HepG2 (cell line): ENCODE measurements at regions not wholly inside any gene's neighbourhood (a gene's known extent, or its start where the extent isn't known, plus 50 kb on each side); places are given as distances from the start of the nearest gene placed in this dataset.

ENCODE experiments used
- ATAC-seq: fragments of 200-7000 bp; cut with Tn5 transposase; 3 replicates; pipeline ENCODE4 v1.9.1; 2020; ENCODE audit warnings: mild to moderate bottlenecking, moderate library complexity
- BruUV-seq: library from RNA; stranded (reverse); fragments of 400-500 nt; replicated peaks from 2 replicates; lab custom pipeline; 2021; lab: Mats Ljungman, UMichigan
- CTCF ChIA-PET: fragments of 300-600 bp; formaldehyde crosslinking; extraction: SDS; loops from one replicate; lab custom pipeline; 2021; ENCODE audit warnings: low total read pairs, inconsistent platforms, low intra/inter-chr PET ratio; lab: Yijun Ruan, JAX
- POLR2A ChIA-PET: fragments of 350-600 bp; sonication (Branson Sonifier 250); formaldehyde crosslinking; loops from one replicate; lab custom pipeline; 2020; ENCODE audit warnings: antibody characterized with exemption, inconsistent platforms; lab: Yijun Ruan, JAX
- DNase-seq: peaks from one replicate; pipeline ENCODE4 v3.0.0-alpha.2; 2015; ENCODE audit warnings: low spot score
- FAIRE-seq: peaks from 3 replicates; lab custom pipeline; 2011; peaks lifted over from hg19 to GRCh38; lab: Jason Lieb, UNC
- H2AFZ ChIP-seq: one replicate; pipeline ENCODE4 v1.6.1; 2011; ENCODE audit warnings: low read length, inconsistent platforms
- H3K27ac ChIP-seq: fragments of 300-600 bp; 3 replicates; pipeline ENCODE4 v1.8.0; 2011; ENCODE audit warnings: mixed run types, mild to moderate bottlenecking, mixed read lengths, low read length, inconsistent platforms; ENCODE audit not compliant: insufficient read depth; ENCODE audit errors: extremely low read length
- H3K27me3 ChIP-seq, 2 experiments: fragments of 200-600 bp in 1 of 2; 2 replicates in 1 of 2; 3 replicates in 1 of 2; pipeline versions ENCODE4 v1.6.0 to v1.8.0; 2011; ENCODE audit warnings: low read length in 2 of 2, mild to moderate bottlenecking in 2 of 2, moderate library complexity in 2 of 2, inconsistent platforms in 1 of 2; ENCODE audit not compliant: insufficient read depth in 2 of 2, control insufficient read depth in 1 of 2
- H3K36me3 ChIP-seq, 2 experiments: fragments of 200-600 bp in 1 of 2; replicated peaks in 1 of 2; 2 replicates in 1 of 2; 3 replicates in 1 of 2; pipeline versions ENCODE4 v1.5.1 to v1.8.0; 2011; ENCODE audit warnings: low read length in 2 of 2, inconsistent platforms in 1 of 2; ENCODE audit not compliant: insufficient read depth in 2 of 2, control insufficient read depth in 1 of 2
- H3K4me1 ChIP-seq: 2 replicates; pipeline ENCODE4 v1.5.1; 2012; ENCODE audit warnings: low read length, inconsistent platforms; ENCODE audit not compliant: insufficient read depth
- H3K4me2 ChIP-seq: 2 replicates; pipeline ENCODE4 v1.6.0; 2011; ENCODE audit warnings: low read depth, low read length, inconsistent platforms
- H3K4me3 ChIP-seq, 3 experiments: fragments of 200-600 bp in 1 of 3; sonication (generic), shearing (Covaris generic) in 1 of 3; replicated peaks in 1 of 3; 2 replicates each; pipeline ENCODE4 v1.5.1; 2011 to 2016; ENCODE audit warnings: low read length in 3 of 3, inconsistent platforms in 2 of 3, low read depth in 2 of 3, mild to moderate bottlenecking in 2 of 3, control low read depth in 1 of 3, mixed read lengths in 1 of 3; ENCODE audit not compliant: insufficient read depth in 1 of 3
- H3K79me2 ChIP-seq: one replicate; pipeline ENCODE4 v1.6.1; 2011; ENCODE audit warnings: low read length, inconsistent platforms; ENCODE audit not compliant: insufficient read depth
- H3K9ac ChIP-seq: 2 replicates; pipeline ENCODE4 v1.6.0; 2011; ENCODE audit warnings: mild to moderate bottlenecking, low read depth, low read length, inconsistent platforms; ENCODE audit not compliant: insufficient read depth
- H3K9me3 ChIP-seq: 2 replicates; pipeline ENCODE4 v1.5.1; 2012; ENCODE audit warnings: mild to moderate bottlenecking, low read length
- H4K20me1 ChIP-seq: 2 replicates; pipeline ENCODE4 v1.6.0; 2011; ENCODE audit warnings: inconsistent platforms, mild to moderate bottlenecking, low read length, moderate library complexity; ENCODE audit not compliant: insufficient read depth
- RBFOX2 ChIP-seq: fragments of 200-400 bp; formaldehyde crosslinking; IDR thresholded peaks from 2 replicates; pipeline ENCODE4 v1.6.1; 2017; ENCODE audit warnings: low read depth, mild to moderate bottlenecking, low read length
- RBM39 ChIP-seq: fragments of 200-400 bp; formaldehyde crosslinking; IDR thresholded peaks from one replicate; pipeline ENCODE4 v1.6.1; 2018; ENCODE audit warnings: antibody characterized with exemption, mild to moderate bottlenecking, low read depth, low read length; ENCODE audit not compliant: poor library complexity, severe bottlenecking
- SCMH1 ChIP-seq: sonication (generic); formaldehyde crosslinking; IDR thresholded peaks from 2 replicates; pipeline ENCODE4 v1.9.0; 2021; ENCODE audit warnings: missing genetic modification reagents, mild to moderate bottlenecking, borderline replicate concordance
- U2AF2 ChIP-seq: fragments of 200-400 bp; formaldehyde crosslinking; IDR thresholded peaks from 2 replicates; pipeline ENCODE4 v1.6.1; 2017; ENCODE audit warnings: low read depth, mild to moderate bottlenecking, low read length
- YEATS4 ChIP-seq: sonication (generic); formaldehyde crosslinking; IDR thresholded peaks from 2 replicates; pipeline ENCODE4 v1.4.0; 2020; ENCODE audit warnings: missing genetic modification reagents, borderline replicate concordance
- ZNF12 ChIP-seq: sonication (generic); formaldehyde crosslinking; IDR thresholded peaks from 2 replicates; pipeline ENCODE4 v1.5.0; 2020; ENCODE audit warnings: missing genetic modification reagents
- WGBS: methylation state at CpG from one replicate; pipeline ENCODE4 v1.1.6; 2017; ENCODE audit warnings: low lambda C conversion rate; 5-methylcytosine and 5-hydroxymethylcytosine counted together
- in situ Hi-C: cut with HindIII; loops from 2 replicates; pipeline ENCODE4 v1.10.0; 2017; ENCODE audit warnings: low pct_unique_long_range_greater_than_20kb; ENCODE audit not compliant: extremely low pct_ligation_motif_present
- intact Hi-C: fragments of 100-400 bp; cut with micrococcal nuclease; formaldehyde crosslinking; loops from one replicate; pipeline ENCODE4 v1.10.0; 2022; ENCODE audit not compliant: unreplicated experiment
- TF ChIP-seq, protein P1 (sequence below): sonication (generic); formaldehyde crosslinking; IDR thresholded peaks from 2 replicates; pipeline ENCODE4 v1.8.0; 2023; ENCODE audit warnings: mild to moderate bottlenecking, missing genetic modification reagents
- TF ChIP-seq, protein P2 (sequence below): sonication (generic); formaldehyde crosslinking; IDR thresholded peaks from 2 replicates; pipeline ENCODE4 v1.4.0; 2020; ENCODE audit warnings: low read depth, mild to moderate bottlenecking, missing genetic modification reagents
- TF ChIP-seq, protein P3 (sequence below): sonication (generic); formaldehyde crosslinking; IDR thresholded peaks from 2 replicates; pipeline ENCODE4 v1.5.0; 2020; ENCODE audit warnings: mild to moderate bottlenecking, low read depth, missing genetic modification reagents, borderline replicate concordance

- TF ChIP-seq, protein P1, sequence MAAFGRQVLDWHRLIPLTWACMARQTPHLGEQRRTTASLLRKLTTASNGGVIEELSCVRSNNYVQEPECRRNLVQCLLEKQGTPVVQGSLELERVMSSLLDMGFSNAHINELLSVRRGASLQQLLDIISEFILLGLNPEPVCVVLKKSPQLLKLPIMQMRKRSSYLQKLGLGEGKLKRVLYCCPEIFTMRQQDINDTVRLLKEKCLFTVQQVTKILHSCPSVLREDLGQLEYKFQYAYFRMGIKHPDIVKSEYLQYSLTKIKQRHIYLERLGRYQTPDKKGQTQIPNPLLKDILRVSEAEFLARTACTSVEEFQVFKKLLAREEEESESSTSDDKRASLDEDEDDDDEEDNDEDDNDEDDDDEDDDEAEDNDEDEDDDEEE (CRISPR knock-in tag): no peak
- TF ChIP-seq YEATS4 (CRISPR knock-in tag): no peak
- TF ChIP-seq, protein P2, sequence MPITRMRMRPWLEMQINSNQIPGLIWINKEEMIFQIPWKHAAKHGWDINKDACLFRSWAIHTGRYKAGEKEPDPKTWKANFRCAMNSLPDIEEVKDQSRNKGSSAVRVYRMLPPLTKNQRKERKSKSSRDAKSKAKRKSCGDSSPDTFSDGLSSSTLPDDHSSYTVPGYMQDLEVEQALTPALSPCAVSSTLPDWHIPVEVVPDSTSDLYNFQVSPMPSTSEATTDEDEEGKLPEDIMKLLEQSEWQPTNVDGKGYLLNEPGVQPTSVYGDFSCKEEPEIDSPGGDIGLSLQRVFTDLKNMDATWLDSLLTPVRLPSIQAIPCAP (CRISPR knock-in tag): no peak
- TF ChIP-seq RBFOX2: no peak
- TF ChIP-seq, protein P3, sequence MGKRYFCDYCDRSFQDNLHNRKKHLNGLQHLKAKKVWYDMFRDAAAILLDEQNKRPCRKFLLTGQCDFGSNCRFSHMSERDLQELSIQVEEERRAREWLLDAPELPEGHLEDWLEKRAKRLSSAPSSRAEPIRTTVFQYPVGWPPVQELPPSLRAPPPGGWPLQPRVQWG (CRISPR knock-in tag): no peak
- no peak for TF ChIP-seq ZNF12 (CRISPR knock-in tag)
- no peak for TF ChIP-seq RBM39
- TF ChIP-seq U2AF2: no peak
- TF ChIP-seq SCMH1 (CRISPR knock-in tag): no peak
- TF ChIP-seq, all 625 proteins: peak for 0
- FAIRE-seq (no peak), DNase-seq (no peak), ATAC-seq (no peak)
- no TSS peak for BruUV-seq
- Histone ChIP-seq H4K20me1 (no peaks in the 10 kb centered on the region), H3K4me1 (peaks cover 13% of the 10 kb centered on the region; the same call in 1 of the 2 replicates), H3K9ac (no peak overlapping the region), H3K36me3 (no peaks in the 10 kb centered on the region), H3K79me2 (no peaks in the 10 kb centered on the region), H2AFZ (no peak overlapping the region), H3K27ac (no peak overlapping the region), H3K9me3 (no peaks in the 10 kb centered on the region), H3K27me3 (no peaks in the 10 kb centered on the region), H3K4me3 (no peak overlapping the region), H3K4me2 (no peak overlapping the region)
- ChIA-PET POLR2A (no interaction called here), CTCF (no interaction called here)
- no CpG with 5 or more reads among the region's 7 CpGs for WGBS
- intact Hi-C loops: no loop called here
- in situ Hi-C loops: no loop called here
Observed at GRCh38 chrX:68992821-68993397, 164.1 kb downstream of the EFNB1 start.
